COR-L47 (cell line): ENCODE measurements at regions not wholly inside any gene's neighbourhood (a gene's known extent, or its start where the extent isn't known, plus 50 kb on each side); places are given as distances from the start of the nearest gene placed in this dataset.

Experiments used
- DNase-seq: peaks from one replicate; lab custom pipeline; 2025; lab: John Stamatoyannopoulos, UW

DNA sequence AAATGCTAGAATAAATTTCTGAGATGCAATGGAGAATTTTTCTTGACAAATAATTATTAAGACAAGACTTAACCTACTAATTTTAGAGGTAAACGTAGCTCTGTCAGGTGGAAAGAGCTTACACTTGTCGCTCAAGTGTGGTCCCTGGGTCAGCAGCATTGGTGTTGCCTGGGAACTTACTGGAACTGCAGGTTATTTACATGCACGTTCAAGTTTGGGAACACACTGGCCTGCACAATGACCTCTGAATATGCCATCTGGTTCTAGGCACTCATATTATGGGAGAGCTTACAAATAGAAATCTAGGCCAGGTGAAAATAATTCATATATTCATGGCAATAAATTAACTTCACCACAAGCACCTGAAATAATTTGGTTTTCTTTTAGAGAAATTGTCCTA lies 88.5 kb upstream of the BCL9 start:
- no peak for DNase-seq

DNA sequence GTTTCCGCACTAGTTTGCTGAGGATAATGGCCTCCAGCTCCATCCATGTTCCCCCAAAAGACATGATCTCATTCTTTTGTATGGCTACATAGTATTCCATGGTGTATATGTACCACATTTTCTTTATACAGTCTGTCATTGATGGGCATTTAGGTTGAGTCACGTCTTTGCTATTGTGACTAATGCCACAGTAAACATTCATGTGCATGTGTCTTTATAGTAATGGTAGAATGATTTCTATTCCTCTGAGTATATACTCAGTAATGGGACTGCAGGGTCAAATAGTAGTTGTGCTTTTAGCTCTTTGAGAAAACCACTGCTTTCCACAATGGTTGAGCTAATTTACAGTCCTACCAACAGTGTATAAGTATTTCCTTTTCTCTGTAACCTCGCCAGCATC lies 78.3 kb upstream of the BCL9 start:
- DNase-seq, result no peak

DNA sequence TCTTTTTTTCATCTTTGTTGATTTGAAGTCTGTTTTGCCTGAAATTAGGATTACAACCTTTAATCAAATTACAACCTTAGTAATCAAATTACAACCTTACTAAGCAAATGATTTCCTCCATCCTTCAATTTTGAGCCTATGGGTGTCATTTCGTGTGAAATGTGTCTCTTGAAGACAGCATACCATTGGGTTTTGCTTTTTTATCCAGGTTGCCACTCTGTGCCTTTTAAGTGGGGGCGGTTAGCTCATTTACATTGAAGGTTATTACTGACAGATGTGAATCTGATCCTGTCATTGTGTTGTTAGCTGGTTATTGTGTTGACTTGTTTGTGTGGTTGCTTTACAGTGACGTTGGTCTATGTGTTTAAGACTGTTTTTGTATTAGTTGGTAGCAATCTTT lies 74.8 kb upstream of the BCL9 start:
- DNase-seq, result no peak

DNA sequence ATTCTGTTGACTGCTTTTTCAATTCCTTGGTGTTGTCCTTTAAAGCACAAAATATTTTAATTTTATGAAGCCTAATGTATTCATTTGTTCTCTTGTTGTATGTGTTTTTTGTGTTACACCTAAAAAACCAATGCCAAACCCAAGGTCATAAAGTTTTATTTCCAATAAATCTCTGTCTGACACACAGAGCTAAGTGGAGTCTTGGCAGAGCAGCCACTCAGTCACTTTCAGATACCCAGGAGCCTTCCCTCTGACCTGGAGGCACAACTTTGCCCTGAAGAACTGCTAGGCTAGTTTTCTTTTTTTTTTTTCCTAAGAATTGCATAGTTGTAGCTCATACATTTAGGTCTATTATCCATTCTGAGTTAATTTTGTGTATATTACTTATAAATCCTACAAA lies 71.2 kb upstream of the BCL9 start:
- no peak for DNase-seq

DNA sequence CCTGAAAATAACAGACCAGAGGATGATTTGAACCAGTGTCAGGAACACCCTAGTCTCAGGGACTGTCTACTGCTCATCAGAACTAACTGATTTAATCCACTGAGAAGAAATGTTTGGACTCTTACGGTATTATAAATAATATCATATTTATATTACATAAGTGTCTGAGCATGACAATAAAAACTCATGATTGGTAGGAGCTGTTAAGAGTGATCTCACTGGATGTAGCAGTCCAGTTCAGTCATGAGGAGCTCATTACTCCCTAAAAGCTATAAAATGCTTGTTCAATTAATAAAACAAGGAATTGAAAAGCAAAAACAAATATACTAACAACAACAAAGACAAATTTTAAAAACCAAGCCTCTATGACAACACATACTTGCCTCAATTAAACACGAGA lies 68.8 kb upstream of the BCL9 start:
- DNase-seq, result no peak

DNA sequence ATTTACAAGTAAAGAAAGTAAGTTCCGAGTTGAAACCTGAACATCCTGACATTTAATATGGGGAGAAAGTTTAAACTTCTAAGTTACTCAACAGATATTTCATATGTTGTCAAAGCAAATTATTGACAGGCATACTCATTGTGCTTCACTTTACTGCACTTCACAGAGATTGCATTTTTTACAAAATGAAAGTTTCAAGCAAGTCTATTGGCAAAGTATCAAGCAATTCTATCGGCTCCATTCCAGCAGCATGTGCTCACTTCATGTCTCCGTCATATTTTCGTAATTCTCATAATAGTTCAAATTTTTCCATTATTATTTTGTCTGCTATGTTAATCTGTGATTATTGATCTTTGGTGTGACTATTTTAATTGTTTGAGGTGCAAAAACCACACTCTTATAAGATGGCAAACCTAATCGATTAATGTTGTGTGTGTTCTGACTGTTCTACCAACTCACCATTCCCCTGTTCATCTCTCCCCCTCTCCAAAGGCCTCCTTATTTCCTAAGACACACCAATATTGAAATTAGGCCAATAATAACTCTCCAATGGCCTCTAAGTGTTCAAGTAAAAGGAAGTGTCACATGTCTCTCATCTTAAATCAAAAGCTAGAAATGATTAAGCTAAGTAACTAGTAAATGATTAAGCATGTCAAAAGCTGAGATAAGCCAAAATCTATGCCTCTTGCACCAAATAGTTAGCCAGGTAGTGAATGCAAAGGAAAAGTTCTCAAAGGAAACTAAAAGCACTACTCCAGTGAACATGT lies 68.2 kb upstream of the BCL9 start:
- DNase-seq, result no peak

DNA sequence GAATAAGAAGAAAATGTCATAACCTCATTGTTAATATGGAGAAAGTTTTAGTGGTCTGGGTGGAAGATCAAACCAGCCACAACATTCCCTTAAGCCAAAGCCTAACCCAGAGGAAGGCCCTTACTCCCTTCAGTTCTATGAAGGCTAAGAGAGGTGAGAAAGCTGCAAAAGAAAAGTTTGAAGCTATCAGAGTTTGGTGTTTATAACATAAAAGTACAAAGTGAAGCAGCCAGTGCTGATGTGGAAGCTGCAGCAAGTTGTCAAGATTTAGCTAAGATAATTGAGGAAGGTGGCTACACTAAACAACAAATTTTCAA lies 67.6 kb upstream of the BCL9 start:
- DNase-seq, result no peak

DNA sequence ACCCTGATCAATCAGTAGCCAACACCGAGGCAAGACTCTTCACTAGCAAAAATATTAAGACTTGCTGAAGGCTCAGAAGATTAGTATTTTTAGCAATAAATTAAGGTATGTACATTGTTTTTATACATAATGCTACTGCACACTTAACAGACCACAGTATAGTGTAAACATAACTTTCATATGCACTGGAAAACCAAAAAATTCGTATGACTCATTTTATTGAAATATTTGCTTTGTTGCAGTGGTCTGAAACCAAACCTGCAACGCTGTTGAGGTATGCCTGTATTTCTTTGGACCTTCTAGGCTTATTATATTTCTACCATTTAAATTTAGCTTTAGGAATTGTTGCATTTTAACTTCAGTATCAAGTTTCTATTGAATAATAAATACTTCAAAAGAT lies 65.8 kb upstream of the BCL9 start:
- DNase-seq, result no peak

DNA sequence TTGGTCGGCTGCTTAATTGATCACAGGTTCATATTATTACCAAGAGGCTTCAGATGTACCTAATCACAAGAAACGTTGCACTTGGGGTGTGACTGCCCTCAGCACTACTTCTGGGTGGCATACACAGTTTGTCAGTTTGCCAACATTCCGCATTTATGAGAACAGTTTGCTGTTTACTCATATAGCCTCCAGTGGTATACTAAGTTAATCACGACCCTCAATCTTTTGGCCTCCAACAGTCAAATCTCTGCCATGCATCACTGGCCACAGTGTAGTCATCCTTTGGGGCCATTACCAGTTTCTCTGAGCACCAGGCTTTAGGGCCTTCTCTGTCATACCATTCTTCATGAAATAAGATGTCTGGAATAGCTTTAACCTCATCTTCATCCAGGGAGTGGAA lies 62.8 kb upstream of the BCL9 start:
- no peak for DNase-seq

DNA sequence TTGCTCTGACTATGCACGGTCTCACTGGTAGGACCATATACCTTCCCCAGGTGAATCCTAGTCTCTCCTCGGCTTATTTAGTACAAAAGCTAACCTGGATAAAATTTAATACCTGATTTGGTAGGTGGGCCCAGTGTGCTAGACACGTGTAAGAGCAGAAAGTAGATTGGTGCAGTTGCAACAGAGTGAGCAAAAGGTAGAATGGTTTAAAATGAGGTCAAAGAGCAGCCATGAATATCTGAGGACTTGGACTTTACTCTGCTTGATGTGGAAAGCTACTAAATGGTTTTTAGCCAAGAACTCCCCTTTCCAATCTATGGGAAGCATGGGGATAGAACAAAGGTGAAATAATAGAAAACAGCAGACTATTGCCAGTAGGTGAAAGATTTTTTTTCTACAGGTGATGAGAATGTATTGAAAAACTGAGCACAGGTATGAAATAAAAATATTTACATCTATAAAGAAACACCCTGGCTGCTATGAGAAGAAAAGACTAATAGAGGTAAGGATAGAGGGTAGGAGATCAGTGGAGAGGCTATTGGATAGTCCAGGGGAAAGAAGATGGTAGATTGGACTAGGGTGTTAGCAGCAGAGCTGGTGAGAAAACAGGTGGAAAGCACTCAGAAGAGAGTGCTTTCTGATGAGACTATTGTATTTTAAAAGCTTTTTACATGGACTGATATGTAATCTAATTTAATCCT lies 61.3 kb upstream of the BCL9 start:
- DNase-seq, result no peak

DNA sequence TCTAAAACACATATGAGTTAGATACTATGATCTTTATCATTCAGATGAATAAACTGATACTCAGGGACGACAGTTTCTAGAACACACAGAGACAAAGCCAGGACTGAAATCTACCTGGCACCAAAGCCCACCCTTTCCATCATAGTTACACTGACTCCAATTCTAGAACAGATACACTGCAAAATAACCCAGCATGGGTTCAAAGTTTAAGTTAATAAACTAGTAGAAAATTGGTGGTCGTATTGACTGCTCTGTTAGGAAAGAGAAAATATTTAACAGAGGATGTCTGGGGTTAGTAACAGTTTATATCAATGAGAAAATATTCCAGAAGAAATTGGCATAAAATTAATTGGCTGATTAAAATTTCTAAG lies 60.8 kb upstream of the BCL9 start:
- no peak for DNase-seq

DNA sequence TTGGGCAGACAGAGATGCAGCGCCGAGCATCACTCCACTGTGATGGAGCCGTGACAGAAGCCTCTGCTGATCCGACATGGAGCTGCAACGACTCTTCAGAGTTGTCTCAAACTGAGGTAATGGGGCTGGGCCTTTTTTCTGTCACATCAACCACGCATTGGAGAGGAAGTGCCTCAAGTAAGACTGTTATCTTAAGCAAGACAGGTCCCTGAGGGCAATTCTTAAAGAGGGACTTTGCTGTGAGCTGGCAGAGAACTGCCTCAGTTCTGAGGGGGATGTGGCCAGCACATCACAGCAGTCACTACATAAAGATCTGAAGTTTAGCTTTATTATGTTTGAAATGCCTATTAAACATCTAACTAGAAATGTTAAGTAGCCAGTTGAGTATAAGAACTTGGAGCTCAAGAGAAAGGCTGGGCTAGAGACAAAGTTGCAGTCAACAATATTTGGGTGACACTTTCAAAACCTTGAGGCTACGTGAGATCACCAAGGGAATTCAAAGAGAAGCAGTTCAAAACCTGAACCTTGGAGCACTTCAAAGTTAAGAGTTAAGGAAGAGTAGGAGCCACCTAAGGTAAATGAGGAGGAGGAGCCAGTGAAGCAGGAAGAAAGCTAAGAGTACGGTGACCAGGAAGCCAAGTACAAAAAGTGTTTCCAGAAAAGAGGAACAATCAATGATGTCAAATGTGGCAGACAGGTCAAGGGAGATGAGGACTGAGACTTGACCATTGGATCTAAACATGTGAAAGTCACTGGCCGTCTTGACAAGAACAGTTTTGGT lies 54.2 kb upstream of the BCL9 start:
- no peak for DNase-seq

DNA sequence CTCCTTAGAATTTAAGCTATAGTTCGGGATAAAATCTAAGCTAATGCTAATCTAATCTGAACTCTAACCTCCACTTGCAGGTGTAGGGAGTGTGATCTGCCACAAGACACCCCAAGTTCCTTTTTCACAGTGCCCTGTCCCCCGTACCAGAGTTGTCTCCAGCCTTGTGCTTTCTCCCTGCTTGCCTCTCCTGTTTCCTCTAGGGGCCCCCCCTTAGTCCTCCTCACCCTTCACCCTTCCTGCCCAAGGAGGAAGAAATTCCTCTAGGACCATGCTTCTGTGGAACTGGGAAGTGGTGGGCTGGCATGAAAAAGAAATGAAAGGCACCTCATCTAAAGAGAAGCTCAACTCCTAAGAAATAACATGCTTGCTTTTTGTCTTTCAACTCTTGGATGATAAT lies 50.2 kb upstream of the BCL9 start:
- DNase-seq, result no peak
